ENCODE measurements at regions not wholly inside any gene's neighbourhood (a gene's known extent, or its start where the extent isn't known, plus 50 kb on each side); places are given as distances from the start of the nearest gene placed in this dataset.
A peak's percentile ranks its signal among the peaks of the same experiment; 100 is the strongest.

- DNase-seq (ENCODE audit: low spot score), result no peak
Observed at GRCh38 chr9:126126807-126127206, 199.8 kb upstream of the MVB12B start.

DNA sequence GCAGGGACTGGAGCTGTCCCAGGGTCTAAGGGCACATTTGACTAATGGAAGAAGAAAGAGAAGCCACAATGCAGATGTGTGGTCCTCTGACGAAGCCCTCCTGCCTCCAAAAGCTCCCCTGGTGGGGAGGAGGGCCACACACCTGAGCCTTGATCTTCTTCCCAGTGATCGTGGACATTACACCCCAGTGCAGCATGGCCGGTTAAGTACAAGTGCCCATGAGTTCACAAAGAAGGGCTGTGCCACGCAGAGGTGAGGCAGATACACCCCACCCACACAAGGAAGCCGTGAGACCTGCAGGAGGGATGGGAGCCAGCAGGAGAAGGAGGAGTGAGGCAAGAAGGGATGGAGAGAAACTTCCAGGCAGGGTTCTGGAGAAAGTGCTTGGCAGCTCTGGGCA, 199.0 kb upstream of the MVB12B start:
- DNase-seq (ENCODE audit: low spot score), result no peak

DNA sequence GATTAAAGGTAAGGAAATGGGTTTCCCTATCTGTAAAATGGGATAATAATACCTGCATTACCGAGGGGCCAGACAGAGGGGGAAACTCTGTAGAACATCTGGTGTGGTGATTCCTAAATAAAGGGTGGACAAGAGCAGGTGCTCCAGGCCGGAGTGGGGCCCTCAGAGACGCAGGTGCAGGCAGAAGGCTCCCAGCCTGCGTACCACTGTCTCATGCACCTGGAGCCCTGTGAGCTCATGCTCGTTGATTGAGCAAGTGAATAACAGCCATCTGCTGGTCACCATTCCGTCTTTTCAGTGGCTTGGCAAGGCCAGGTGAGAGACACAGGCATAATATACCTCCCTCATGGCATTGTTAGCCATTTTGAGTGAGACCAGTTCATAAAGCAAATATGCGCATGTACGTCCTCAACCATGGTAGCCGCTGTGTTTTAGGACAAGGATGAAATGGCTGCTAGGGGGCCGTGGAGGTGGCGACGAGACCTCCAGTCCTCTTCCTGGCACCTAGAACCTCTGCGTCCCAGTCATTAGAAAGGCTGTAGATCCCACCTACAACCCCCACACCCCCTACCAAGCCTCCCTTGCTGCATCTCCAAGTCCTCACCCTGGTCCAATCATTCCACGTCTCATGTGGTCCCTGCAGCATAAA, 198.0 kb upstream of the MVB12B start:
- DNase-seq (ENCODE audit: low spot score), result no peak

GRCh38 chr9:126131066-126132010, 195.3 kb upstream of the MVB12B start:
- DNase-seq (ENCODE audit: low spot score), result no peak

GRCh38 chr9:126132746-126133145, 193.9 kb upstream of the MVB12B start:
- no peak for DNase-seq (ENCODE audit: low spot score)

- DNase-seq (ENCODE audit: low spot score), result no peak
Observed at GRCh38 chr9:126144196-126144595, 182.4 kb upstream of the MVB12B start.

- DNase-seq (ENCODE audit: low spot score), result no peak
Observed at GRCh38 chr9:126144603-126145456, 181.8 kb upstream of the MVB12B start.

- DNase-seq (ENCODE audit: low spot score), result no peak
Observed at GRCh38 chr9:126145887-126146253, 180.8 kb upstream of the MVB12B start.

DNA sequence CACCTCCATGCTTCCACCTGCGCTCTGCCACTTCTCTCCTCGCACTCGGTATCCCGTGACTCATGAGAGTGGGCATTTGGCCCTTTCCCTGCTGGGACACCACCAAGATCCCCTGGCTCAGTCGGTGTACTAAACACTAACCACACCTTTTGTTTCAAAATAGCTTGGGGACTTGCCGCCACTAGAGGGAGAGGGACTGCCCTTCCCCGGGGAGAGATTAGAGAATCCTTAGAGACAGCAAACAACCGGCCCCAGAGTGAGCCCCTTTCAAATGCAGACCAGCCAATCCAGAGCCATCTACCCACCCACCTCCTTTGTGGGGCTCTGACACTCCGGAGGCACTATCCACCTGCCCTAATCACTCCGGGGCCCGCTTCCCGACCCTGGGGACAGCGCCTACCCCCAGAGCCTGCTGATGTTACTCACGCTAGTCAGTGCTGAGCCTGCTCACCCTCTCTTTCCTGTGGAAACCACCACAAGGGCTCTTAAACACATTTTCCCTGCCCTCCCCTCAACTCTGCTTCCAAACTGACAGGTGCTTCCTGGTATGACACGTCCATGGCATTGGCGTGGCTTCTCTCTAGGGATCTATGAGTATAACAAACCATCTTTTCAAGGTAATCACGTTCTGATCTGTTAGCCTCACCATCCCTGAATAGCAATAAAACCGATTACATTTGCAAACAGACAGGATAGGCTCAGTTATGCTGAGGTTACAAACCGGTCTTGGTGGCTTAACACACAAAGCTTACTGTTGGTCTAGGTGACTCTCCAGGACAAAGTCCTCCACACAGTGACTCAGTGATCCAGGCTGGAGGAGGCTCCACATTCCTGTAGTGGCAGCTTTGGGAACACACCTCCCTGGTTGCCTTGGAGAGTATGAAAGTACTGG, 180.1 kb upstream of the MVB12B start:
- peak; percentile 45 for DNase-seq (ENCODE audit: low spot score)

DNA sequence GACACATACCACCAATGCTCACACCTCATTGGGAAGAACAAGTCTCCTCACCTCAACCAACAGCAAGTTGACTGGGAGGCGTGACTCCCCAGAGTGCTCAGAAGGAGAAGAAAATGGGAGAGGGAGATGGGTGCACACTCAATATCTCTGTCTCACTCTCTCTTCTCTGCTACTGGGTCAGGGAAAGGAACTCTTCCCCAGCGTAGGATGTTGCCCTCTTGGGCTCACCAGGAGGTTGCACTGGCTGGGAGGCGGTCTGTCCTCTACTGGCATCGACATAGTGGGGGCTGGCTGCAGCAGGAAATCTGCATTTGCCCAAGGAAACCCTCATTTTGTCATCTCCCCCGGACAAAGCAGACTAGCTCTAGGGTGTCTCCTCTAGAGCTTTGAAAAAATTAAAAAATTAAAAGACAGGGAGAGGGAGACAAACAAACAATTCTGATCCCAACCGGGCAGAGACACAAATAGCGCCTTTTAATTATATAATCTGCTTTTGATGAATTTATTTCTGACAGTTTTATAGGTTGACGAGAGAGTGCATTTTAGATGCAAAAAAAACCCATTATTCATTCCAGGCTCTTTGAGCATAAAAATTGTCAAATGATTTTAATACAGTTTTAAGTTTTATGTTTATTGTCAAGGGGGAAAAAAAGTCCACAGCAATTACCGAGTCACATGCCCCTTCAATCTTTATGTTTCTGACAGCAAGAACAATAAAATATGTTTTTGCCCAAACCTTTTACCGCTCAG, 179.3 kb upstream of the MVB12B start:
- DNase-seq (ENCODE audit: low spot score), result no peak

- DNase-seq (ENCODE audit: low spot score), result no peak
Observed at GRCh38 chr9:126147936-126148870, 178.4 kb upstream of the MVB12B start.

DNA sequence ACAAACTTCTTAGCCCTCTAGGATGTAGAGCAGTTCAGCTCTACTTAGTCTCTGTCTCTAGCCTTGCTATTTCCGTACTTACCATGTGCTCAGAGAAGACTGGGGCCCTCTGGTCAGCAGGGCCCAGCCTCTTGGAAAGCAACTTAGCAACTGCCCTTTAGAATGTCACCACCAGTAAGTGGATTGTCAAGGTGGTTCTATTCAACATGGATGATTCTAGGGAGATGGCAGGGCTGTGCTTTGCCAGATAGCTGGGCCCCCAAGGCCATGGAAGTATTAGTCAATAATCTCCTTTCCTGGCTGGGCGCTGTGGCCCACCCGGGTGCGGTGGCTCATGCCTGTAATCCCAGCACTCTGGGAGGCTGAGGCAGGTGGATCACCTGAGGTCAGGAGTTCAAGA, 177.6 kb upstream of the MVB12B start:
- no peak for DNase-seq (ENCODE audit: low spot score)

DNA sequence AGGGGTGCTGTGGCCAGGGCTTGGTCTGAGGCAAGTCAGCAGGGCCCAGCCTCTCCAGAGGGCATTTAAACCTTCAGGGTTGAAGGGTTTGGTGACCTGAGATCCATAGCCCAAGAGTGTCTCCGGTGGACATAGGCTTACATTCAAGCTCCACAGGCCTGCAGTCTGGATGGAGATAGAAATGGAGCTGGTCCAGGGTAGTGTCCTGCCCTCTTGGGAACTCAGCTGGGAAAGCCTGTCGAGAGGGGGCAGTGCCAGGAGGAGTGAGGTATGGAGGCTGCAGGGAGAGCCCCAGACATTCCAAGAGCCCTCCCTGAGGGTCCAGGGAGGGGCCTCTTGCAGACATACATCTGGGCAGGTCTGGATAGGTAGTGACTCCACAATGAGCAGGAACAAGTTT, 177.0 kb upstream of the MVB12B start:
- no peak for DNase-seq (ENCODE audit: low spot score)

- DNase-seq (ENCODE audit: low spot score), result peak; percentile 39
Observed at GRCh38 chr9:126150411-126151030, 176.1 kb upstream of the MVB12B start.

- peak; percentile 17 for DNase-seq (ENCODE audit: low spot score)
Observed at GRCh38 chr9:126151031-126151685, 175.5 kb upstream of the MVB12B start.

GRCh38 chr9:126151686-126152134, 174.9 kb upstream of the MVB12B start:
- DNase-seq (ENCODE audit: low spot score), result no peak

DNA sequence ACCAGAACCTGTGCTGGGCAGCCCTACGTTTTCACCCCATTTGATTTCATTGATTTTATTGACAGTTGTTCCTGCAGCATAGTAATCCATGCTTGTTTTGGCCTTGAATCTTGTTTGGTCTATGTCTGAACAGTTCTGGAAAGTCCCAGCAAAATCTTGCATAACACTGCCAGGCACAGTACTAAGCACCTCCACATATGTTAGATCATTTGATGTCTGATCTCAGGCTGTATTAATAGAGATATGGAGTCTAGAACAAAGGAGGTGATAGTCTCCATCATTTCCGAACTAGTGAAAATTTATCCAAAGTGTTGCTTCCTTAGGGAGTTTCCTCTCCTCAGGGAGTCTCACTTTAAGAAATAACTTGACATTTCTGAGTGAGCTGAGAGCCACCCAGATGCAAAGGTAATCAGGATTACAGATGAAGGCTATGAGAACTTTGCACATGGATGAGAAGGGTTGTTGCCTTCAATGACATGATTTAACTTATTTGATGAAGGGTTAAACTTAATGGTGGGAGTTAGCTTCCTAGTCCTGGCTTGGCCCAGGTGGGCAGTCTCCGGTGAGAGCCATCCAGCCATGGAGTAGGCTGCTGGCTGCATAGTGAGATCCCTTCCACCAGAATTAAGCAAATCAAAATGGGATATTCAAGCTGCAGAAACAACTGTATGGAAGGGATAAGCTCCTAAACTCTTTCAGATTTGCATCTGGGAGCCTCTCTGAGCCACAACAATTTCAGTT, 173.8 kb upstream of the MVB12B start:
- no peak for DNase-seq (ENCODE audit: low spot score)

DNA sequence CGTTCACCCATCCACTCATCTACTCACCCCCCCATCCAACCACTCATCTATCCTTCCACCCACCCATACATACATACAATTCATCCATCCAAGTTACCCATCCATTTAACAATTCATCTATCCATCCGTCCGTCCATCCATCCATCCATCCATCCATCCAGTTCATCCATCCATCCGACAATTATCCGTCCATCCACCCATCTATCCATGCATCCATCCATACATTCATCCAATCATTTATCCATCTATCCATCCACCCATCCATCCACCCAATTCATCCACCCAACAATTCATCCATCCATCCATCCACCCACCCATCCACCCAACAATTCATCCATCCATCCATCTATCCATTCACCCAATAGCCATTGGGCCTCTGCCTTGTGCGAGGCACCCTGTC, 173.2 kb upstream of the MVB12B start:
- no peak for DNase-seq (ENCODE audit: low spot score)
